ENCODE measurements at regions not wholly inside any gene's neighbourhood (a gene's known extent, or its start where the extent isn't known, plus 50 kb on each side); places are given as distances from the start of the nearest gene placed in this dataset.
"Not testable (repeated sequence)": the region's sequence is repeated elsewhere in the genome, so short reads cannot be mapped to it uniquely, and the experiment has no call there.

DNA sequence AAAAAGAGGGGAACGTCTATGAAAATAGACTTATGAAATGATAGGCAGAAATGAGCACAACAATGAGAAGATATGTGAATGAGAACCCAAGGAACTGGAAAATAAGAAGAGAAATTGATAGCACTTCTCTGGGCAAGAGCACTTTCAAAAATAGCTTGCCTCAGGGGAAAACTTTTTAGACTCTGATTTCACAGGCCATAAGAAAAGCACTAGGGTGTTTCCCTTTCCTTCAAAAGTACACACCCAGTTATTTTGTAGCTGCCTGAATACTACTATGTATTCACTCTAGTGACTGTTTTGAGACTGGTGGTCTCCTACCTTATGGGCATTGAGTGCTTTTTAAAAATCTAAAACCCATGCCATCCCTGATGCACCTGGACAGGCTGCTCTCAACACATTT lies 172.3 kb upstream of the SOX6 start:
- no peak for DNase-seq

DNA sequence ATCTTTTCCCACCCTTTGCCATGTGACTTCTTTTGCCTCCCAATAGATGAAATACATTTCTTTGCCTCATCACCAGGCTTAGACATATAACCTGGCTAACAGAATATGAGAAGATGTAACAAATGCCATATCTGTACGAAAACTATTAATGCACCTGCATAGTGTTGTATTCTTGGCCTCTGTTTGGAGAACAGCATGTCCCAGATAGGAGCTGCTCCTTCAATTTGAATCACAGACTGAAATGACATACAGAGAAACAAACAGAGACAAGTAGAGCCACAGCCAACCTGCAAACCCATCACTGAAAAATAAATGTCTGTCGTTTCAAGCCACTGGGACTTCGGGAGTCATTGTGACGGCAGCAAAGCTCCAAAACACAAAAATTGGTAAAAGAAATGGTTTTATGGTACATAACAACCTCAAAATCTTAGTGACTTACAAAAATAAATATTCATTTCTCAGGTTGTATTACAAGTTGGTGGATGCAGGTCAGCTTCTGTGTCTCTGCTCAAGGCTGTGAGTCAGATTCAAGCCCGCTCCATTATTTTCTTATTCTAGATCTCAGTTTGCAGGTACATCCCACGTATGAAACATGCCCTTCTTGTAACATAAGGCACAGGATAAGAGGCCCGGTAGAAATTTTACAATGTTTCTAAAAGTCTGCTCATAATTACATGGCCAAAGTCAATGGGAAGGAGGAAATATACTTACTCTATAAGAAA lies 171.3 kb upstream of the SOX6 start:
- DNase-seq = no peak

DNA sequence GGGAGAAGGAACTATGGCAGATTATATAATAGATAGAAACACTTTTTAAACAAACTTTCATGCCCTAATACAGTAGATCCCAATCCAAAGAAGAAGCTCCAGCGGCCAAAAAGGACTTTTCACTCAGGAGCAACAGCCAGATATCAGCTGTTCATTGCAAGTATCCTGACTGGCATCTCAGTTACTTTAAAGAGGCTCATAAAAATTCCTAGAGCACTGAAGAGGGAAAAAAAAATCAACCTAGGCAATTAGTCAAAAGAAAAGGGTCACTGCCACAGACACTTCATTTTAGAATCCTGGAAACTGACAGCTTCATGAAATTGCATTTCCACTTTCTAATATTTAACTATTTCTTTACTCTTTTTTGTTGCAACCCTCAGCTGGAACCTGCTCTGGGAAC lies 170.6 kb upstream of the SOX6 start:
- DNase-seq = no peak

DNA sequence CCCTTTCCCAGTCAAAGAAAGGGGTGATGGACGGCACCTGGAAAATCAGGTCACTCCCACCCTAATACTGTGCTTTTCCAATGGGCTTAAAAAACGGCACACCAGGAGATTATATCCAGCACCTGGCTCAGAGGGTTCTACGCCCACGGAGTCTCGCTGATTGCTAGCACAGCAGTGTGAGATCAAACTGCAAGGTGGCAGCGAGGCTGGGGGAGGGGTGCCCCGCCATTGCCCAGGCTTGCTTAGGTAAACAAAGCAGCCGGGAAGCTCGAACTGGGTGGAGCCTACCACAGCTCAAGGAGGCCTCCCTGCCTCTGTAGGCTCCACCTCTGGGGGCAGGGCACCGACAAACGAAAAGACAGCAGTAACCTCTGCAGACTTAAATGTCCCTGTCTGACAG lies 164.4 kb upstream of the SOX6 start:
- DNase-seq = not testable (repeated sequence)

DNA sequence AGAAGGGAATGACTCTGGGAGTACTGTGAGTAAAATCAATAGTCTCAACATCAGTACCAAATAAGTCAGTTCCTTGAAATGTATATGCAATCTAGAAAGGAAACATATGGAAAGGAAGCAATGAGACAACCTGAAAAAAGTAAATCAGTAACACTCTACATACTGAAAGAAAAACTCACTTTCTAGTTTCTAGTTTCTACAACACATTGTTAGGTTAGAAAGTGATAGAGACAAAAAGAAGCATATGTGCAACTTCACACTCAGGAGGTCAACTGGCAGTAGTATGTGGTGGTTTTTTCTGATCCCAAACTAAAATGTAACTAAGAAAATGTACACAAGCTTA lies 156.5 kb upstream of the SOX6 start:
- no peak for DNase-seq

DNA sequence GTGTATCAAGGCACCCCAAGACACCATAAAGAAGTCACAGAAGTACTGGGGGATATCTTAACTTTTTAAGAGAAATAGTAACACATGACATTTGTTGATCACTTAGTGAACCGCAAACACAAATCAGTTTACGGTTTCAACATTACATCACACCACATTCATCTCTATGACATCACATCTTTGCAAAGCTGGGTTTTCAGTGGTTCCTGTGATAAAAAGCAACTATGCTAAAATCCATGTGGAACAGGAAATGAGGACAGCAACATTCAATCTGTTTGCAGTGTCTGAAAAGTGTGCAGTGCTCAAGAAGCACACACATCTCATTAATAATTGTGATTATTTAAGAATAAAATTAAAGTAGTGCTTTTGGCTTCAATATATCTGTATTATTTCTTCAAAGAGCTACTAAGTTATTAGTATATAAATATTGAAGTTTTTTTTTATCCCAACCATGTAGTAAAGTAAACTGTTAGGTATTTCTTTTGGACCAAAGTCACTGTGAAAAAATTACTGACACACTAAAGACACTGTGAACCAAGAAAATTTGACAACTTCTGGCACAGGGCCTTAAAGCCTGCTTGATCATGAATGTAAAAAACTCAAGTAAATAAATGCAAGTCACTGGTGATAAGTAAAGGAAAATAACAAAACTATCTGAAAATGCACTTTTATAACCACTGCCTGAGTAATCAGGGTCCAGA lies 156.0 kb upstream of the SOX6 start:
- DNase-seq = no peak

DNA sequence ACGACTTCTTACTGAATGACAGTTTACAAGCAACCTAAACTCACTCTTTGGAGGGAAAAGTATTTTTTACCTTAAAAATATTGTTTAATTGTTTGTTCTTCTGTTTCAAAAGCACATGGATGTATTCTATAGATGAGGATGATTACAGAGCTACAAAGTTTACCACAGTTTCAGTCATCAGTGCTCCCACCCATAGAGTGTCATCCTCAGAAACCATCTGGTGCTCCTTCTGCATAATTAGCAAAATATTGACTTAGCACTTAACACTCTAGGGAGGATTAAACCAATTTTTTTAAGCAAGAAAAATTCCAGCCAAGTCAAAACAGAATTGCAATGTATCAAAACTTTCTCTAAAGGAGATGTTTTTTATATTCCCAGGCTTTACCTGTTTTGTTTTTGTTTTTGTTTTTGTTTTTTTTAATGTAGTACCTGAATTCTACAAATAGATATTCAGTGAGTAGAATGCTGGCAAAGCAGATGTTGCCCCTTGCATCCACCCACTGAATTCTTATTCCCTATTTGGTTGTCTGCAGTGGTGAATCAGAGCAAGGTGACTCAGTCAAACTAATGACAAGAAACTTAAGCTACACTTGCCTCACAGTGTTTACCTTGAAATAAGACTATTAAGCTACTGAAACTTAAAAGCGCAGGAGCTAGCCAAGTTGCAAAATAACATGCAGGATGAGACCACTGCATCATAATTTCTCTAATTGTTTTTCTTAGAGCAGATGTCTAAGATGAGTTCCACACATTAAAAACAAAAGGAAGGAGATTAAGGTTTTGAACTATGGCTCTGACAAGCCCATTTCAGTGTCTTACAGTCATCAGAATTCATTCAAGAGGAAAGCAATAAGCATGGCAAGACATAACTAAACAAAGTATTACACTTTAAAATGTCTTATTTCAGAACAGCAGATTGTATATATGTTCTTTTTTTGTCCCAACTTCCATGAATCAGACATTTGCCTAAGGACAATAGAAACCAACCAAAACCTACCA lies 155.1 kb upstream of the SOX6 start:
- no peak for DNase-seq

DNA sequence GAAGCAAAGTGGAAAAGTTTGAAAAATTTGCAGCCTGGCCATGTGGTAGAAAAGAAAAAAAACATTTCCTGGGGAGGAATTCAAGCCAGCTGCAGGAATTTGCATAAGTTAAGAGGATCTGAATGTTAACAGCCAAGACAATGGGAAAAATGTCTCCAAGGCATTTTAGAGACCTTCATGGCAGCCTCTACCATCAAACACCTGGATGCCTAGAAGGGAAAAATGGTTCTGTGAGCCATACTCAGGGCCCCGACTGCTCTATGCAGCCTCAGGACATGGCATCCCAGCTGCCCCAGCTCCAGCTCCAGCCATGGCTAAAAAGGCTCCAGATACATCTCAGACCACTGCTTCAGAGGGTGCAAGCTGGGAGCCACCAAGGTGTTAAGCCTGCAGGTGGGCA lies 149.1 kb upstream of the SOX6 start:
- no peak for DNase-seq

DNA sequence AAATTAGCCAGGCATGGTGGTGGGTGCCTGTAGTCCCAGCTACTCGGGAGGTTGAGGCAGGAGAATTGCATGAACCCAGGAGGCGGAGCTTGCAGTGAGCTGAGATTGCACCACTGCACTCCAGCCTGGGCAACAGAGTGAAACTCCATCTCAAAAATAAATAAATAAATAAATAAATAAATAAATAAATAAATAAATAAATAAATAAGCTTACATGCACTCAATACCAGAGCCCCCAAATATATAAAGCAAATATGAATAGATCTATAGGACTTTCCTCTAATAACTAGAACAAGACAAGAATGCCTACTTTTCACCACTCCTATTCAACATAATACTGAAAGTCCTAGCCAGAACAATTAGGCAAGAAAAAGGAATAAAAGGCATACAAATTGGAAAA lies 147.5 kb upstream of the SOX6 start:
- DNase-seq = not testable (repeated sequence)

DNA sequence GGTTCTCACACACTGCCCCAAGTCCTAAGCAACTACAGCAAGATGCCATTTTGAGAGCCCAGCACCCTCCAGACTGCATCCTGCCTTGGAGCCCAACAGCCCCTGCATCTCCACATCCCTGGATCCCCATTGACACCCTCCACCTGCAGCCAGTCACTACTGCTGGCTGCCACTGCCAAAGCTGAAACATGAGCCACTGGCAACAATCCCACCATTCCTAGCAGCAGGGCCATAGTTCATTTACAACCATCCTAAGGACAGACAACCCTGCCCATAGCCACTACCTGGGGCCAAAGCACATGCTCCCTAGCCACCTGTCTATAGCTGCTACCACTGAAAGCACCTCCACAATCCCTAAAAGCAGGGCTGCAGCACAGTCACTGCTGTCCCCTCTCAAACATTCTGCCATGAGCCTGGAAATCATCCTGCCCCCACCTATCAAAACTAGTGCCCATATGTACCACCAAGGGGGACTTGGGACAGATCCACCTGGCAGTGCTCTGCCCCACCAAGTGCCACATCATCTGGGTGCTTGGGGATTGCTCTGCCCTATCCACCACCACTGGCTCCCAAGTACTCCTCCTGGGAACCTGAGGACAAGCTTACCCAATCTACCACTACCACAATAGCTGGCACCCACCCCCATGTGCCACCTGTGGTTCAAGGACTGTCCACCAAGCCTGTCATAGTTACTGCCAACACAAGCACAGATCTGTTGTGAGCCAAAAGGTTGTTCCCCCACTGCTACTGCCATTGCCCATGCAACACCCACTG lies 138.8 kb upstream of the SOX6 start:
- DNase-seq = no peak

DNA sequence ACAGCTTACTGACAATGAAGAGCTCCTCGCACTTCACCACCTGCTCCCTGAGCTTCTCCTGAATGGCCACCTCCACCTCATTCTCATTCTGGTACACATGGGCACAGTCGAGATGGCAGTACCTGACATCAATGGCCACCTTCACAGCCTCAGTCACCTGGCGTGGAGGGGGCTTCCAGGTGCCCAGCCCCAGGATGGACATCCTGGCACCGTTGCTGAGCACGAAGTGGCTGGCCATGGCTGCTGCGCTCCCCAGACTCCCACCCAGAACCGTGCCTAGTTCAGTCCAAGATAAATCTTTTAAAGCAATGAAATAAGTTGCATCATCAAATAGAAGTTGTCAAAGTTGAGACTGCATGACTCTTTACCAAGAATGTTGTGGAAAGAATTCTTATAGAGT lies 128.1 kb upstream of the SOX6 start:
- no peak for DNase-seq

DNA sequence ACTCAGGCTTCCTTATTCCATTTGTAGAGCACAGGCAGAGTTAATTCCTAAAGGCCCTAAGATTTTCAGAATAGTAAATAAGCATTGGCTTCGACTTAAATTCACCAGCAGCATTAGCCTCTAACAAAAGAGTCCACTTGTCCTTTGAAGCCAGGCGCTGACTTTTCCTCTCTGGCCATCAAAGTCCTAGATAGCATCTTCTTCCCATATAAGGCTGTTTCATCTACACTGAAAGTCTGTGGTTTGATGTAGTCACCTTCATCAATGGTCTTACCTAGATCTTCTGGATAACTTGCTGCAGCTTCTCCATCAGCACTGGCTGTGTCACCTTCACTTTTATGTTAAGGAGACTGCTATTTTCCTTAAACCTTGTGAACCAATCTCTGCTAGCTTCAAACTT lies 118.3 kb upstream of the SOX6 start:
- no peak for DNase-seq

DNA sequence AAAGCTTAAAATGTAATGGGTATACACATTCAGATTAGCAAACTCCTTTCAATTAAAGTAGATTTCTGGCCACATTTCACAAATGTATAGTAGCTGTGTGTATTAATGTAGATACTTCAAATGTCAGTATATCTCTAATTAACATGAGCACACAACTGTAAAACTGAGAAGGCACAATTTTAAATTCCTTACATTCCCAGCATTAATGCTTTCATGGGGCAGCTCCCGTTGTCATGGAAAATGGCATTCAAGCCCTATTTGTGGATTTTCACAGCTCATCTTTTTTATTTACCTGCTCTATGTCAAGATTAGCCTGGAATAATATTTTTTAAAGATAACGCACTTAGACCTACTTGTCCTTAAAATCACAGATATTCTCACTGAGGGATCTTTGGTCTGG lies 113.6 kb upstream of the SOX6 start:
- DNase-seq = no peak

DNA sequence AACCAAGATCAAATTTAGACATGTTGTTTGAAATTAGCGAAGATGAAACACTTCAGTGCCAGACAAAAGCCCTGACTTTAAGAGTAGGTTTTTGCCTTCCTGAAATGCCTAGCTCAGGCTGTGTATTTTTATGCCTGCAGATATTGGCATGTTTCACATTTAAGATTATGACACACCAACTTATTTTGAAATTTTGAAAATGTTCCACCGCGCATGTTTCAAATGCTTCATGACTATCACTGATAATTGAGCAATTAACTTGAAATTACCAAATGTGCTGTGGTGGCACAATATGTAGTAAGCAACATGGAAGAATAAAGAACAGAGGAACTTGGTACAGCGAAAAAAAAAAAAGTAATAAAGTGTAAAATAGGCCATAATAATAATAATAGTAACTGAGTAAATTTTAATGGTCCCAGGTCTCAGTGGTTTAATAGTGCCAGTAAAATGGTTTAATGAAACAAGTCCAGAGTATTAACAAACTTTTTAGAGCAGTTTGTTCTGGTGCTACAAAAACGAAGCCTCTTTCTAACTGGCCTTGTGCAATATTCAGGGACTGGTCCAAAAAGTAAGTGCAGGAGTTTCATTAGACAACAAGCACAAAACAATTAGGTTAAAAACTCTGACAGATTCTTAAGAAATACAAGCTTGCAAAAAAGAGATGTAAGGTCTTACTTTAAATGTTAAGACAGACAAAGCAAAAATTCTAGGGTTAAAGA lies 112.5 kb upstream of the SOX6 start:
- no peak for DNase-seq

DNA sequence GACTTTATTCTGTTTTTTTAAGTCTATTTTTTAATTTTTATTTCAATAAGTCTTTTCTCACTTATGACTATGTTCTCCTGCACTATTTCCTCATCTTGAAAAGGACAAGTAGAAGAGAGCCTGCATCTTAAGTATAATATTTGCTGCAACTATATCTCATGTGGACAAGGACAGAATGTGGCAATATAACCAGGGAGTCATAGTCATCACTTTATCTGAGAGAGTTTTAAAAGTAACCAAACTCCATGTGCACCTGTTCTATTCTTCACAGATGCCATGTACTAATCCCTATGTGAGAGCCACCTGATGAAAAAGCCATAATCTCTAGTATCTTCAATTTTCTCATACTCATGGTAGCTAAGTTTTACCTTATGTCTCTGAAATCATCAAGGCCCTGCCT lies 104.2 kb upstream of the SOX6 start:
- DNase-seq = no peak

DNA sequence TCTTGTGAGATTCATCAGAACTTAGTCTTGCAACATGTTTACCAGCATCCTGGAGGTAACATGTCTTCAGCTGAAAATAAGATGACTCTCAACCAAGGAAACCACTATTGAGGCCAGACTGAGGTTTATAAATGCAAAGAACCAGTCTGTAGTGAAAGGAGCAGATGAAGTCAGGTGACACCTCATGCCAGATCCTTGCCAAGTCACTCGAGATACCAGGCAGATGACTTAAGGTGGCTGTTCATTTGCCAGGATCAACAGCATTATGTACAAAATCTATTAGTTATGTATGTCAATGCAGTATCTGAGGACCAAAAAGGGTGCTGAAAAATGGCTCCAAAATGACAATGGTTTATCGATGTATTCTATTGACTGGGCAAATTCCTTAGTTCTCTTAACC lies 100.0 kb upstream of the SOX6 start:
- DNase-seq = no peak

DNA sequence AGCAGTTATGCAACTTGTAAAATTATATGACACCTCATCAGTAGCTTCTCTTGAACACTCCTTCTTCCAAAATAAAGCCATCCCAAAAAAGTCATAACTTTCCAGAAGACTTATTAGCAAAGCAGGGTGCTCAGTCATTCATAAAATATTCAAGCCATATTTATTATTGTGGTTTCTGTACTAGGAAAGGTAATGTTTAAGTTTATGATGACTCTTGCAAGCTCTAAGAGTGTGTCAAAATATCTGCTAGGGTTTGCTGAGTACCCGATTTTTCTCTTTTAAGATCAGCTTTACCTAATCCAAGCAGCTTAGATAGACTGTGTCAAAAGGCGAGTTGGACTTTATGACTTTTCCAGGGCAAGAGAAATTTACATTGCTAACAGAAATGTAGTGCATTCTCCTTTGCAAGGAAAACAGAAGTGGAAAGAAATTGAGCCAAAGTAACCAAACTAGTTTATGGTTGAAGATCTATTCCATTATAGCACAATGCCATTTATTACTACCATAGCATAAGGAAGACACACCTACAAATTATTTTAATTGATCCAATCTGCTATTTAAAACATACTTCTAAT lies 98.0 kb upstream of the SOX6 start:
- DNase-seq = no peak

DNA sequence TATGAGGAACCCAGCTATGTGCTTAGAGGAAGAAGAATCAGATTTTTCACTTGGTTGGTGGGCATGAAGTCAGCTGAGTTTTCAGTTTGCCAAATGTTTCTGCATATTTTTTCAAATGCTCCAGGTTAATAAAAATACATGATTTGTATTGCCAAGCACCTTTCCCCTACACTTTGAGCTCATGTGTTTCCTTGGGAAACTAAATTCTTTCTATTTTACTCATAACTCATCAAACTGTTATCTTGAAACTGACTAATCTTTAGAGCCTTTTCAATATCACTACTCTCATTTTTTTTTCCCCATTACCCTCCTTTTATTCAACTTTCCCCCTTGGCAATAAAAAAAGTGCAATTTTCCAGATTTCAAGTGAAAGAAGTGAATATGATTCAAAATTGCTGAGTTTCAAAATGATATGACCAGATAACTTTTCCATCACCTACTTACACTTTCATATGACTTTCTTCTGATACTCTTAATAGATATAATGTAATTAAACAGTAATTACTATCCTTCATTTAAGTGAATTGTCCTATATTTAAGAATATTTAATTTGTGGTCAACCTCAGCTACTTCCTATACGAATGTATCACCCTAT lies 91.9 kb upstream of the SOX6 start:
- DNase-seq = no peak

DNA sequence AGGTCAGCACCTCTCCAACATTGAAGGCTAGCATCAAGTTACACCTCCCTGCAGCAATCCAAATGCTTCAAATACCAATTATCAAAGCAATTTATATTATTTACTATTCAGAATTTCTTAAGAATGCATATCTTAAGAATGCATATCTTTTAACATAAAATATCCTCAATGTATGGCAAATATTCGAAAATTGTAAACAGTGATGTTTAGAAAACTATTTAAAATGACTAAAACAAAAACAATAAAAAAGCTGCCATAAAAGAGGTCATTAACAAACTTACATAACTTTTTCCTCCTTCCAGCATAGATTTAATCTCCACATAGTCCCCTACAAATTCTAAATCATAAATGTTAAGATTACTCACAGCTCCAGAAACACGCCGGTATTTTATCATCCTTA lies 85.1 kb upstream of the SOX6 start:
- no peak for DNase-seq

DNA sequence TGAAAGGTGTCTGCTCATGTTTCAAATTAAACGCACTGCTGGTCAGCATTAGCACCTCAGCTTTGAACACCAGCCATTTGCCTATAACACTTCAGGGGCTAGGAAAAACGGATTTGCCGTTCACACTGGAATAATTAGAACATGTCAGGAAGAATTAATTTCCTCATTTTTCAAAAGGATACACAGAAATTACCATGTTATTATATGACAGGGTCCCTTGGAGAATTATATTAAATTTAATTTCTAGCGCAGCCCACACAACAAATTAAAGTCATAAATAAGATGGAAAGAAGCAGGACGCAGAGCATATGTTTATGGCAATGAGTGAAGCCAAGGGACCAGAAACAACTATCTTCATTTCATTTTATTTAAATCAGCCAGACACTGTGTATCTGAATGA lies 83.8 kb upstream of the SOX6 start:
- no peak for DNase-seq

DNA sequence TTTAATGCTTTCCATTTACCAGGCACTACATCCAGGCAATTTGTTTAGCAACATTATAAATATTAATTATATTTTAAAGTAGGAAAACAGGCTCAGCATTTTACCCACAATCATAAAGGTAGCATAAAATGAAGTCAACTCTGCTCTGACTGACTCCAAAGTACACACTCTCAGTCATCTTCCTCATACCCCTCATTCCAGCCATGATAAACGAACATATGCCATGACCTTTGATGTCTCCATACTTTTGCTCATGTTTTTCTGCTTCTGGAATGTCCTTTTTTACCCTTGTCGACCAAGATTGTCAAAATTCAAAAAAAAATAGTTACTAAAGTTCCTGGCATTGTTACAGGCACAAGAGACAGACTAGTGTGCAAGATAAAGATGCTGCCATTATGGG lies 77.7 kb upstream of the SOX6 start:
- DNase-seq = no peak

DNA sequence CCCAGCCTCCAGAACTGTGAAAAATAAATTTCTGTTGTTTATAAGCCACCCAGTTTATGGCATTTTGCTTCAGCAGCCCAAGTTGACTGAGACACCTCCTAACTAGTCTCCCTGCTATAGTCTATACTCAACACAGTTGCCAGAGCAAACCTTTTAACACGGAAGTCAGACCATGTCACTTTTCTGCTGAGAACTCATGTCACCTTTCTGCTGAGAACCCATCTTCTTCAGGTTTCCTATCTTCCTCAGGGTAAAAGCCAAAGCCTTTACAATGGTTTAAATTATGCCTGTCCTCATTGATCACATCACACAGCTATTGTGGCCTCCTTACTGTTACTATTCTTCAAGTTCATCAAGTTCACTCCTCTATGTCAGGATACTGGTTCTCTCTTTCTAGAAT lies 74.3 kb upstream of the SOX6 start:
- DNase-seq = no peak
